OCI-LY1 (cell line): ENCODE measurements at regions not wholly inside any gene's neighbourhood (a gene's known extent, or its start where the extent isn't known, plus 50 kb on each side); places are given as distances from the start of the nearest gene placed in this dataset.

Source experiments
- H2AFZ ChIP-seq: fragments of 200-600 bp; sonication (generic), shearing (Covaris generic); 2 replicates; pipeline ENCODE4 v1.6.0; 2014; ENCODE audit warnings: antibody characterized with exemption, mild to moderate bottlenecking, low read length
- H3F3A ChIP-seq: fragments of 200-600 bp; sonication (generic), shearing (Covaris generic); 2 replicates; pipeline ENCODE4 v1.6.0; 2014; ENCODE audit warnings: mild to moderate bottlenecking, antibody characterized with exemption, low read length, moderate library complexity; ENCODE audit not compliant: insufficient read depth
- H3K27ac ChIP-seq: fragments of 200-600 bp; sonication (generic); 2 replicates; pipeline ENCODE4 v1.5.1; 2014; ENCODE audit warnings: low read length, mixed run types, mild to moderate bottlenecking, low read depth; ENCODE audit not compliant: poor library complexity, severe bottlenecking
- H3K27me3 ChIP-seq: fragments of 200-600 bp; sonication (generic); 2 replicates; pipeline ENCODE4 v1.6.0; 2014; ENCODE audit warnings: antibody characterized with exemption, mild to moderate bottlenecking, low read length, moderate library complexity; ENCODE audit not compliant: insufficient read depth
- H3K36me3 ChIP-seq: fragments of 200-600 bp; sonication (generic); 2 replicates; pipeline ENCODE4 v1.6.1; 2014; ENCODE audit warnings: mild to moderate bottlenecking, antibody characterized with exemption, low read length, moderate library complexity, mixed read lengths; ENCODE audit not compliant: insufficient read depth
- H3K4me1 ChIP-seq: fragments of 200-600 bp; sonication (generic); 2 replicates; pipeline ENCODE4 v1.5.1; 2014; ENCODE audit warnings: mild to moderate bottlenecking, low read length, moderate library complexity; ENCODE audit not compliant: insufficient read depth, severe bottlenecking
- H3K4me2 ChIP-seq: fragments of 200-600 bp; sonication (generic), shearing (Covaris generic); 2 replicates; pipeline ENCODE4 v1.6.1; 2014; ENCODE audit warnings: low read length
- H3K4me3 ChIP-seq: fragments of 200-600 bp; sonication (generic); 2 replicates; pipeline ENCODE4 v1.5.1; 2014; ENCODE audit warnings: low read length, low read depth, mild to moderate bottlenecking, mixed read lengths; ENCODE audit not compliant: poor library complexity, severe bottlenecking
- H3K79me2 ChIP-seq: fragments of 200-600 bp; shearing (Covaris generic); 2 replicates; pipeline ENCODE4 v1.6.1; 2016; ENCODE audit warnings: mixed run types, low read length, mixed read lengths; ENCODE audit not compliant: insufficient read depth
- H3K9ac ChIP-seq: fragments of 200-600 bp; sonication (generic), shearing (Covaris generic); 2 replicates; pipeline ENCODE4 v1.6.1; 2014; ENCODE audit warnings: mild to moderate bottlenecking, low read length, mixed read lengths
- H3K9me2 ChIP-seq: fragments of 200-600 bp; sonication (generic), shearing (Covaris generic); 2 replicates; pipeline ENCODE4 v1.6.1; 2014; ENCODE audit warnings: low read depth, mild to moderate bottlenecking, low read length, mixed read lengths
- H3K9me3 ChIP-seq: fragments of 200-600 bp; shearing (Covaris generic); 2 replicates; pipeline ENCODE4 v1.6.1; 2014; ENCODE audit warnings: low read length, mixed read lengths
- H4K20me1 ChIP-seq: fragments of 200-600 bp; sonication (generic), shearing (Covaris generic); 2 replicates; pipeline ENCODE4 v1.6.0; 2016; ENCODE audit warnings: mild to moderate bottlenecking, low read length; ENCODE audit not compliant: insufficient read depth
- EZH2 ChIP-seq: fragments of 200-600 bp; sonication (generic), shearing (Covaris generic); IDR thresholded peaks from 2 replicates; pipeline ENCODE4 v1.8.0; 2017; ENCODE audit warnings: borderline replicate concordance, mixed run types, mild to moderate bottlenecking, antibody characterized with exemption, low read length, moderate library complexity, mixed read lengths
- TF ChIP-seq, protein P1 (sequence below): fragments of 200-600 bp; sonication (generic), shearing (Covaris generic); IDR thresholded peaks from 2 replicates; pipeline ENCODE4 v1.5.1; 2017; ENCODE audit warnings: mild to moderate bottlenecking, antibody characterized with exemption, low read length, moderate library complexity, mixed read lengths

DNA sequence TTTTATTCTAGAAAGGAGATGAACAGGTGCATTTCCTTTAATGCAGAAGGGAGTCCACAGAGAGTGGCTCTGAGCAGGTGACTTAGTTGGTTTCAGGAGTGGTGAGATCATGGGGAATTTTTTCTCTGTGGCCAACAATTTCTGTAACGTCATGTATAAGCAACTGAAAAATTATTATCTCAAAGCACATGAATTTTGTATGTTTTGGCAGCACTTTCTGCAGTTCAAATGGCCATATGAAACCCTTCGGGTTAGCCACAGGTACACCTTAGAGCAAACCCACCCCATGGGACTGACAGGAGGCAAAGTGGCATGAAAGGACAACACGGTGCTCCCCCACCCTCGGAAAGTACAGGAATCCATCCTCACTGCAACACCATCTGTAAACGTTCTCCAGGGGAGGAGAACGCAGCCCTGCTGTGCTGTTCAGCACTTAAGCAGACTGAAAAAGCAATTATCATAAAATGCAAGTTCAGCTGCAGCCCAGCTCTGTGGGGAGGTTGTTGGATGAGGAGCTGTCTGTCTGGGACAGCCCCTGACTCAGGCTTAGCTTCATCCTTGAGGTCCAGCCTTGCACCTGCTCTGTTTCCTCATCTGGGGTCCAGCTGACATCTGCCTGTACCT lies 55.8 kb upstream of the CLDN14 start:
- H3K36me3 ChIP-seq, result no peaks in the 10 kb centered on the region
- no peak overlapping the region for H3K27ac ChIP-seq
- no peaks in the 10 kb centered on the region for H3K79me2 ChIP-seq
- H3K9ac ChIP-seq, result no peak overlapping the region
- no peaks in the 10 kb centered on the region for H4K20me1 ChIP-seq
- no peaks in the 10 kb centered on the region for H3K4me1 ChIP-seq
- TF ChIP-seq, protein P1, sequence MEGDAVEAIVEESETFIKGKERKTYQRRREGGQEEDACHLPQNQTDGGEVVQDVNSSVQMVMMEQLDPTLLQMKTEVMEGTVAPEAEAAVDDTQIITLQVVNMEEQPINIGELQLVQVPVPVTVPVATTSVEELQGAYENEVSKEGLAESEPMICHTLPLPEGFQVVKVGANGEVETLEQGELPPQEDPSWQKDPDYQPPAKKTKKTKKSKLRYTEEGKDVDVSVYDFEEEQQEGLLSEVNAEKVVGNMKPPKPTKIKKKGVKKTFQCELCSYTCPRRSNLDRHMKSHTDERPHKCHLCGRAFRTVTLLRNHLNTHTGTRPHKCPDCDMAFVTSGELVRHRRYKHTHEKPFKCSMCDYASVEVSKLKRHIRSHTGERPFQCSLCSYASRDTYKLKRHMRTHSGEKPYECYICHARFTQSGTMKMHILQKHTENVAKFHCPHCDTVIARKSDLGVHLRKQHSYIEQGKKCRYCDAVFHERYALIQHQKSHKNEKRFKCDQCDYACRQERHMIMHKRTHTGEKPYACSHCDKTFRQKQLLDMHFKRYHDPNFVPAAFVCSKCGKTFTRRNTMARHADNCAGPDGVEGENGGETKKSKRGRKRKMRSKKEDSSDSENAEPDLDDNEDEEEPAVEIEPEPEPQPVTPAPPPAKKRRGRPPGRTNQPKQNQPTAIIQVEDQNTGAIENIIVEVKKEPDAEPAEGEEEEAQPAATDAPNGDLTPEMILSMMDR, result no peak
- TF ChIP-seq EZH2, result no peak
- H2AFZ ChIP-seq, result no peak overlapping the region
- H3K9me3 ChIP-seq, result no peaks in the 10 kb centered on the region
- no peaks in the 10 kb centered on the region for H3F3A ChIP-seq
- no peaks in the 10 kb centered on the region for H3K9me2 ChIP-seq
- H3K27me3 ChIP-seq, result no peaks in the 10 kb centered on the region; the same call in 1 of the 2 replicates
- H3K4me3 ChIP-seq, result no peak overlapping the region
- no peak overlapping the region for H3K4me2 ChIP-seq

DNA sequence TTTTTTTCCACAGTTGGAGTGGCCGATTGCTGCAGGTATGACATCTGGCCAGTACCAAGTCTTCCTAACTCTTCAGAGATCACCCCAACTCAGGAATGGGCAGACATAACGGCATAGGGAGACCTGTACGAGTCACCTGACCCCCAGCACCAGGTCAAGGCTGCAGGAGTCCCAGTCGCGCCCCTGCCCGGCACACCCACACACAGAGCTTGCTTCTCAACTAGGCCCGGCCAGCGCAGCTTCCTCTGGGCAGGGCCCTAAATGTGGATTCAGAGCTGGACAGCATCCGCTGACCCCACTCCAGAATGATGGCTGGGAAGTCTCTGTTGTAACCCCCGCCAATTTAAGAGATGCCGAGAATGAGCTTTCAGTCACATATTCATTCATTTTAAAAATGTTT lies 58.8 kb upstream of the CLDN14 start:
- no peaks in the 10 kb centered on the region; the same call in 1 of the 2 replicates for H3K27me3 ChIP-seq
- H3K4me1 ChIP-seq, result peaks cover 6% of the 10 kb centered on the region
- H3K36me3 ChIP-seq, result no peaks in the 10 kb centered on the region
- no peak overlapping the region for H3K9ac ChIP-seq
- H3F3A ChIP-seq, result no peaks in the 10 kb centered on the region
- H3K9me2 ChIP-seq, result no peaks in the 10 kb centered on the region
- H4K20me1 ChIP-seq, result no peaks in the 10 kb centered on the region
- no peak overlapping the region for H3K27ac ChIP-seq
- no peaks in the 10 kb centered on the region for H3K79me2 ChIP-seq
- no peak overlapping the region for H3K4me2 ChIP-seq
- TF ChIP-seq, protein P1, result no peak
- H3K9me3 ChIP-seq, result no peaks in the 10 kb centered on the region
- no peak overlapping the region for H3K4me3 ChIP-seq
- no peak overlapping the region for H2AFZ ChIP-seq

DNA sequence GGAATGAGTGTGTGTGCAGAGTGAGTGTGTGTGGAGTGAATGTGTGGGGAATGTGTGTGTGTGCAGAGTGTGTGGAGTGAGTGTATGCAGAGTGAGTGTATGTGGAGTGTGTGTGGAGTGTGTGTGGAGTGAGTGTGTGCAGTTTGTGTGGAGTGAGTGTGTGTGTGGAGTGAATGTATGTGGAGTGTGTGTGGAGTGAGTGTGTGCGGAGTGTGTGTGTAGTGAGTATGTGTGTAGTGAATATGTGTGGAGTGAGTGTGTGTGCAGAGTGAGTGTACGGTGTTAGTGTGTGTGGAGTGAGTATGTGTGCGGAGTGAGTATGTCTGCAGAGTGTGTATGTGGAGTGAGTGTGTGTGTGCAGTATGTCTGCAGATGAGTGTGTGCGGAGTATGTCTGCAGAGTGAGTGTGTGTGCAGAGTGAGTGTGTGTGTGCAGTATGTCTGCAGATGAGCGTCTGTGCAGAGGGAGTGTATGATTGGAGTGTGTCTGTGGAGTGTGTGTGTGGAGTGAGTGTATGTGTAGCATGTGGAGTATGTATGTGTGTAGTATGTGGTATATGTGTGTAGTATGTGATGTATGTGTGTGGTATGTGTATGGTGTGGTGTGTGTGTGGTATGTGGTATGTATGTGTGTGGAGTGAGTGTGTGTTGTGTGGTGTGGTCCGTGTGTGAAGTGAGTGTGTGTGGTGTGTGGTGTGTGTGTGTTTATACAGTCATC lies 59.7 kb upstream of the CLDN14 start:
- no peaks in the 10 kb centered on the region for H3F3A ChIP-seq
- no peaks in the 10 kb centered on the region for H3K36me3 ChIP-seq
- H3K9me2 ChIP-seq, result no peaks in the 10 kb centered on the region
- H3K4me2 ChIP-seq, result no peak overlapping the region
- no peak for TF ChIP-seq EZH2
- TF ChIP-seq, protein P1, result no peak
- no peak overlapping the region for H3K9ac ChIP-seq
- no peaks in the 10 kb centered on the region for H4K20me1 ChIP-seq
- no peak overlapping the region for H2AFZ ChIP-seq
- no peaks in the 10 kb centered on the region for H3K79me2 ChIP-seq
- H3K27me3 ChIP-seq, result no peaks in the 10 kb centered on the region; the same call in 1 of the 2 replicates
- peaks cover 6% of the 10 kb centered on the region for H3K4me1 ChIP-seq
- H3K4me3 ChIP-seq, result no peak overlapping the region
- H3K9me3 ChIP-seq, result no peaks in the 10 kb centered on the region
- H3K27ac ChIP-seq, result no peak overlapping the region
